ENCODE measurements at regions not wholly inside any gene's neighbourhood (a gene's known extent, or its start where the extent isn't known, plus 50 kb on each side); places are given as distances from the start of the nearest gene placed in this dataset.

DNA sequence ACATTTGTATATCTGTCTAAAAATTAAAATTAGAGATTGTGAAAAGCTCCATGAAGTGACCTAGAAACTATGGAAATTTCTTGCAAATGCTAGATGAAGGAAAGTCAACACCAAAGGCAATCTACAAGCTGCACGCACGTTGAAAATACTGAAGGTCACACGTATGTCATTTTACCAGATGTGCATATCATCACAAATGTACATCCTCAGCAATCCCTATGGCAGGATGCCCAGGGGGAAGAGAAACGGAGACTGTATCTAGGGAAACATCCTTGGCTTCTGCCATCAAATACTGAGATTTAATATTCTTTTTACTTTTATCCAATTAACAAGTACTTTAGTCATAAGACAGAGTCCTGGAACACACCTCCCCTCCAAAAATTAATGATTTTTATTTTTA is 672.0 kb downstream of the RNF144B start:
- TF ChIP-seq EZH2 (IDR thresholded peaks at IDR 0.05; ENCODE audit: borderline replicate concordance, low read depth, low read length) = no peak
- TF ChIP-seq MAZ (CRISPR knock-in tag; conservative IDR thresholded peaks at IDR 0.05 in 1 of 2, IDR thresholded peaks at IDR 0.05 in 1 of 2) = no peak
- TF ChIP-seq, protein P1, sequence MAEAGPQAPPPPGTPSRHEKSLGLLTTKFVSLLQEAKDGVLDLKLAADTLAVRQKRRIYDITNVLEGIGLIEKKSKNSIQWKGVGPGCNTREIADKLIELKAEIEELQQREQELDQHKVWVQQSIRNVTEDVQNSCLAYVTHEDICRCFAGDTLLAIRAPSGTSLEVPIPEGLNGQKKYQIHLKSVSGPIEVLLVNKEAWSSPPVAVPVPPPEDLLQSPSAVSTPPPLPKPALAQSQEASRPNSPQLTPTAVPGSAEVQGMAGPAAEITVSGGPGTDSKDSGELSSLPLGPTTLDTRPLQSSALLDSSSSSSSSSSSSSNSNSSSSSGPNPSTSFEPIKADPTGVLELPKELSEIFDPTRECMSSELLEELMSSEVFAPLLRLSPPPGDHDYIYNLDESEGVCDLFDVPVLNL (CRISPR knock-in tag; IDR thresholded peaks at IDR 0.05; ENCODE audit: low read depth) = no peak
- TF ChIP-seq TEAD2 (tag; IDR thresholded peaks at IDR 0.05) = no peak
- TF ChIP-seq SLC30A9 (CRISPR knock-in tag; IDR thresholded peaks at IDR 0.05) = no peak
